HG03175 (cell line): ENCODE measurements at regions not wholly inside any gene's neighbourhood (a gene's known extent, or its start where the extent isn't known, plus 50 kb on each side); places are given as distances from the start of the nearest gene placed in this dataset.
"Not testable (repeated sequence)": the region's sequence is repeated elsewhere in the genome, so short reads cannot be mapped to it uniquely, and the experiment has no call there.

Source experiments
- ATAC-seq: cut with Tn5 transposase; IDR thresholded peaks from one replicate; pipeline ENCODE4 v1.9.1; 2021; ENCODE audit warnings: mild to moderate bottlenecking, moderate library complexity; ENCODE audit not compliant: unreplicated experiment

DNA sequence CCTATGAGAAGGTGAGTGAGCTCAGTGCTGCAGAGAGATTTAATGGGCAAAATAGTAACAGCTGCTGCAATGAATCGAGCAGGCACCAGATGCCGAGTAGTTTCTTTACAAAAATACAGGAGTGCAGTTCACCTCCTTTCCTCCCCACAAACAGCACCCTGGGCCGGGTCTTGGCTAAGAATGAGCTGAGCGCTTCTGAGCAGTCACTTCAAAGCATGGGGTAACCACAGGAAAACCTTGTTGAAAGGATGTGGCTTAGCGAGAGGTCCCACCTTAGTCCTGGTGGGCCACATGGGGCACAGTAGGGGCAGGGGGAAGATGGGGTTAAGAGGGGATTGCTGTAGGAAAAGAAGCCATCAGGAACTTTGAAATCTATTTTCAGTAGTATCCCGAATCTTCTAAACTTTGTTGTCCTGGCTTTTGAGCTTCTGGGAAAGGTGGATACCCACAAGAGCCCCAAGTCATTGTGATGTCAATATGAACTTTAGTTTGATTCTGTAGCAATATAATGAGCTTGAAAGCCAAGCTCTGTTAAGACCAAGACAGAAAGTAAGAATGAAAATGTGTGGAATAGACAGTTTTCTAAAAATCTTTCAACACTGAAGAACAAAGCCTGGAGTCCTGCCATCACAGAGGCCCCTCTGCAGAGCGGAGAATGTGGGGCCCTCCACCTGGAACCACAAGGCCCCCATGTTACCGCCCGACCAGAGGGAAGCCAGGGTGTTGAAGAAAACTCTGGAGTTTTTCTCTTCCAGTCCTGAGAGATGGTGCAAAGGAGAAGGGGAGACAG is 101.0 kb upstream of the ZNF236 start:
- no peak for ATAC-seq

DNA sequence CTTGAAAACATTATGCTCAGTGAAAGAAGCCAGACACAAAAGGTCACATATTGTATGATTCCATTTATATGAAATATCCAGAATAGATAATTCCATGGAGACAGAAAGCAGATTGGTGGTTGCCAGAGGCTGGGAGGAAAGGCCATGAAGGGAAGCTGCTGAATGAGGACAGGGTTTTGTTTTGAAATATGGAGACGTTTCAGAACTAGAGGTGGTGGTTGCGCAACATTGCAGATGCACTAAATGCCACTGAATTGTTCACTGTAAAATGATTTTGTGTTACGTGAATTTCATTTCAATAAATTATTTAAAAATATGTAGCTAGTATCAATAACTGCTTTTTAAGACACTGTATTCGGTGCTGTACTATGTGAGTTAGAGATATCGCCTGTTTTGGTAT is 101.7 kb upstream of the ZNF236 start:
- ATAC-seq: no peak

DNA sequence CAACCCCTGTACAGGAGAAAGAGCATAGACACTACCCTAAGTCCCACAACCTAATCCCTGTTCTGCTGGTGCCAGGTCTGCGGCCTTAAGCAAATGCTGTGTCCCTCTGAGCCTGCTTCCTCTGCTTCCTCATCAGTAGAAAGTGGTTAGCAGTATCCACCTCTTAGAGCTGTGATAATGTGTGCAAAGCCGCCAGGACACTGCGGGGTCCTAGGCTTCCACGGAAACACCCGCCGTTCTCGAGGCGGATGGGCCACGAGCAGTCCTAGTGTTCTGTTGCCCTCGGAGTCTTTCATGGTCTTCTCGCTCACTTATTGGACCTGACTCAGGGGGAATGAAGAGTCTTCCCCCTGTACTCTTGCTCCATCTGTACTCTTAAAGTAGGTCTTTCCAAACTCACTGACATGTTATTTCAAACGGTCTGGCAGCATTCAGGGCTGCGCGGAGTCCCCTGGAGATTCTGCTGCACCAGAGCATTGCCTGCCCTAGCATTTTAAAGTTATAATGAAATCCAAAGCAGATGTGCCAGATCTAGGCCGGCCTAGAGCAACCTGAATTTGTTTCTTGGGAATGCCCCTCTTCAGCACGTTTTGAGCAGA is 107.2 kb upstream of the ZNF236 start:
- no peak for ATAC-seq

DNA sequence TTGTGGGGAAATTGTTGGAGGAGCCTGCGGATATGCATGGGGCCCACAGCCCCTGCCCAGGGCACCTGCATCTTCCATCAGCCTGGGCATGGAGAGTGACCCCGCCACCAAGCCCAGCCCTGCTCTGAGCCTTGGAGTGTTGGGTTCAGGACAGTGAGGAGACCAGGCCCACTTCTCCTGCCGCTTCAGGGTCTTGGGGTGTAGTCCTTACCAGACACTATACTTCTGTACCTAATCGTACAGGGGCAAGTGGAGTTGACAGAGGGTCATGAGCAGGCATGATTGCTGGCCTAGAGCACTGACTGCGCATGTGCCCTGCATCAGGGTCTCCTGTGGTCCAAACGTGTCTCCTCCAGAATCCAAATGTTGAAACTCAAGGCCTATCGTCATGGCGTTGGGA is 108.9 kb upstream of the ZNF236 start:
- no peak for ATAC-seq

DNA sequence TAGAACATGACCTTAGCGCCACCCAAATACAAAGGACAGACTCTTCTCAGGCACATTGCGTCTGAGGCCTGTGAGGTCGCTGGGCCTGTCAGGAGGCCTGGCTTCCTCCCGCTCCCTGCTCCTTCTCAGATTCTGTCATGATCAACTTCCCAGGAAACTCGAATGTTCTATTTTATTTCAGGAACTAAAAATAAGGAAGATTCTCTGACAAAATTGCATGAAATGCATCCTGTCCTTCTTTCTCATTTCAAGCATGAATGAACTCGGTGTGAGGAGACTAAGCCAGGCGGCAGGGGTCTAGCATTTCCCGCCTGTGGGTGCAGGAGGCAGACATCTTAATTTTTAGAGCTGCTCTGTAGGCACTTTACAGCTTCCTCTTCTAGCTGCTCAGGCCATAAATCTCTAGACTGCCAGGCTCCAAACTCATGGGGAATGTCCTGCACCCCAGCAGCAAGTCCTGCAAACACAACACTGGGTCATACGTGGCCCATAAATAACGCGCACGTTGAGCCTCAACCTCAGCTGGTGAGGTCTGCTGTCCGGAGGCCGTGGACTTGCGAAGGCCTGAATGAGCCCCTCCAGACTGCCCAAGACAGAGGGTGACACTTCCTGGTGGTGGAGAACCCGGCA is 109.7 kb upstream of the ZNF236 start:
- no peak for ATAC-seq

DNA sequence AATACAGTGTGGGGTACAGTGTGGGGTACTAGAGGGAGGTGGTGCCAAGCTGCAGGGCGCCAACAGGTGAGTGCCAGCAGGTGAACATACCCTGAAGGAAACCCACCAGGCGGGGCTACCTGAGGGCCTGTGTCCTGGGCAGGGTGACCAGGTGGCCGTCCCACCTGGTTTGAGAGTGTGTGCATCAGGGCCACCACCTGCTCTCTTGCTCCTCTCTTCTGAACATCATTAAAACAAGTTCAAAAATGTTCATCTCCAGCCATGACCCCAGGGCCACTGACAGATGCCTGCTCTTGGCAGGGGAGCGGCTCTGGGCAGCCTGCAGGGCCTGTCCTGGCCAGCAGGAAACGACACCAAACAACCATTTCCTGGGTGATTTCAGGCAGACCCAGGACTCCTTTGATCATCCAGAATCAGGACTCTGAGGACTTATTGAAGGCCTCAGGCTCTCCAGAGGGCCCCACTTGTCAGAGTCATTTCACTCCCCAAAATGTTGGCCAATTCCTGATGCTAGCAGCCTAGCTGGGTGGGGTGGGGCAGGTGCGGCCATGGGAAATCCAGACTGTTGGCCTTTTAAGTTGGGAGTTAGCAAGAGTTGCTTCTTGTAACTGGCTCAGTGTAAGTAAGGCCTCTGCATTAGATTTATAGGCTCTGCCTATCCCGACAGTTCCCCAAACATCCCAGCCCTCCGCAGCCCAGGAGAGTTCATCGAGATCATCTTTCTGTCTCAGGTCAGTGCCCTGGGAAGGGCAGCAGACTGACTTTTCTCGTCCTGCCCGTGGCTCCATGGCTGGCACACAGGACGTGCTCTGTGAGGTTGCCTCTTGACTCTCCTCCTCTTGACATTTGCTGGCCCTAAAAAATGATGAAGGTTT is 111.5 kb upstream of the ZNF236 start:
- ATAC-seq: no peak

DNA sequence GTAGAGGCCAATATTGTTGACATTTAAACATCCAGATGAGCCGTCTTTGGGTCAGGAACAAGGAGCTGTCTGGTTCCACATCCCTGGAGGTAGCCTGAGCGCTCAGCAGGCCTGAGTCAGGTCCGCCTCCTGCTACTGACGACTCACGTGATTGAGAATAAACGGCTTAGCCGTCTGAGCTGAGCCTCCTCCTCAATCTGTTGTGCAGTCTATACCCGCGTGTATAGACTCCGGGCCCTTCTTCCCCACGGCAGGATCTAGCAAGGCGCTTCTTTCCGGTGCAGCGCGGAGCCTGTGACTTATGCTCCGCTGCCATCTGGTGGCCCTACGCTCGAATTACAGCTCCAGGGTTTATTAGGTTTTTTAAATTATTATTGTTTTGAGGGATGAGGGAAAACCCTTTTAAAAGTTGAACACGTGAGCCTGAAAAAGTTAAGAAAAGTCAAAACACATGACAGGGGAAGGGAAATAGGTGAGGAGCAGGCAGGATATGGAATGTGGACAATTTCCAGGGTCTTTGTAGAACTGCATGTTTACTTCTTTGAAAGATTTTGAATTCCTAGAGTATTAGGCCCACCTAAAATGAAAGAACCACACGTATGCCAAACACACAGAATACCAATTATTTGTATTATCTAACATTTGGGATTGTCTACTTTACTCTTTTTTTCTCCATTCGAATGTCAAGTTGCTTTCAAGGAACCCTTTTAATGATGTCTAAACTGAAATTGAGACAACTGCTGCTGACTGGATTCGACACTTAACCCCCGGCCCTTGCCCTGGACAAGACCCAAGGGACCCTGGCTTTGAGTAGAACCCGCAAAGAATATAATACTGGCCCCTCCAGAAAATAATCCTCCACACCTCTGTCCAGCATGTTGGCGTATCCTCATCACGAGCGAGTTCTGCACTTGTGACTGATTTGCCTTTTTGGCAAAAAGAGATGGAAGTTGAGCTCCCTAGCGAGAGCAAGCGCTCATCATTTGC is 112.4 kb upstream of the ZNF236 start:
- ATAC-seq: peak; percentile 87

DNA sequence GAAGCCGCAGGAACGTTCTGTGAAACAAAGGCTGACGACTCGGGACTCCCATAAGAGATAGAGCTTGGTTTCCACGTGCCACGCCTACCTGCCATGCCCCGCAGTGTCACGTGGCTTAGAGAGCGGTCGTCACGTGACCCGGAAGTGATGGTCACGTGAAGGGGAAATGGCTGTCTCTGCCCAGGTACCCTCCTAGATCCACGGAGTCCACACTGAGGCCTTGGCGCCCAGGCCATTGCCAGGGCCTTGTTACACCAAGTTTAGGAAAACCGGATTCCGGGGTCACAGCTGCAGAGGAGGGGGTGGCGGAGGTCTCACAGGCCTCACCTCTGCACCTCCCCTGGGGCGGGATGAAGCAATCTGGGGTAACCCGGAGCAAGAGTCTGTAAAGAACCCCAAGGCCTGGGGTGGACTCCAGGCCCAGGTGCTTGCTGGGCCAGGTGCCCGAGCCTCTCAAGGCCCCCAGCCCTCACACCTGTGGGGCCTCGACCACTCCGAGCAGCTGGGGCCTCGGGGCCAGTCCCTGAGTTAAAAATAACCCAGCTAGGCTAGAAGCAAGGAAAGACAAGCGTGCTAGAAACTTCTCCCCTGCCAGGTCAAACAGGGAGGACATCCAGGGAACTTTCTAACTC is 113.5 kb upstream of the ZNF236 start:
- no peak for ATAC-seq

DNA sequence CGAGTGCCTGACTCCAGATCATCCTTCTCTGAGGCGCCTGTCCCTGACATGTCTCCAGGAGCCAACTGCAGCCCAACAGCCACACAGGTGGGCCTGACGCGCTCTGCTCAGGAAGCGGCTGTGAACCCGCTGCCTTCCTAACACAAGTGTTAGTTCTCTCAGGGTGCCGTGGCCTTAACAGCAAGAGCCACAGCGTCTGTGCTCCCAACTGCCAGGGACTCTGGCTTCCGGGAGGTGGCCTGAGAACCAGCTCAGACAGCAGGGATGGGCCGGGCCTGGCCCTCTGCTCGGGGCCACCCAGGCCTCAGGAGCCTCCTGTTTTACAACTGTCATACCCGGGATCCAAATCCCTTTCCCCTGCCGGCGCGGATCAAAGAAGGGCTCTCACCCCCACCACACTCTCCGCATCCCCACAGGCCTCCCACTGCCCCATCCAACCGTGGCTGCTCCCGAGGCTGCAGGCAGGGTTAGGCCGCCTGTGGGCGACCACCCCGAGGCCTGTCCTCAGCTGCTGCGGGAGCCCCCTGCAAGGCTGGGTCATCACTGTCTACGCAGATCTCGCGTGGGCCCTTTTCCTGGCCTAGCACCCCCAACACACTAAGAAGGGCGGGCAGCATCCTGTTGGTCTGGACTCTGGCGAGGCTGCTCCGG is 114.2 kb upstream of the ZNF236 start:
- ATAC-seq: no peak

DNA sequence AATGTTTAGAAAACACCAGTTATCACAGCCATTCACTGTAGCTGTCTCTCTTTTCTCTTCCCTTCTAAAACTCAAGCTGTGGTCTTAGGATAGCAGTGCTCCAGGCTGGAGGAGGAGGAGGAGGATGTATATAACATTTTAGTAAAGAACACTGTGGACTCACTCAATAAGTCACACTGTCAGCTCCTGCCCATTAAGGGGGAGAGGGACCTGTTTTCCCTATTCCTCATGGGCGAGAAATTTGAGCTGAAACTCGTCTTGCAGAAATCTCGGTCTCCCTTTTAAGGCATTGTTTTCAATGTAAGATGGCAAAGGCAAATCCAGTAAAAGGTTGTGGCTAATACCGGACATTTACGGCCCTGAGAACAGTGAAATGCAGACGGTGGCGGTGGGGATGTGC is 114.8 kb upstream of the ZNF236 start:
- ATAC-seq: no peak

DNA sequence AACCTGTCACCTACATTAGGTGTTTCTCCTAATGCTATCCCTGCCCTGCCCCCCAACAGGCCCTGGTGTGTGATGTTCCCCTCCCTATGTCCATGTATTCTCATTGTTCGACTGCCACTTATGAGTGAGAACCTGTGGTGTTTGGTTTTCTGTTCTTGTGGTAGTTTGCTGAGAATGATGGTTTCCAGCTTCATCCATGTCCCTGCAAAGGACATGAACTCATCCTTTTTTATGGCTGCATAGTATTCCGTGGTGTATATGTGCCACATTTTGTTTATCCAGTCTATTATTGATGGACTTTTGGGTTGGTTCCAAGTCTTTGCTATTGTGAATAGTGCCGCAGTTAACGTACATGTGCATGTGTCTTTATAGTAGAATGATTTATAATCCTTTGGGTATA is 117.8 kb upstream of the ZNF236 start:
- ATAC-seq: not testable (repeated sequence)

DNA sequence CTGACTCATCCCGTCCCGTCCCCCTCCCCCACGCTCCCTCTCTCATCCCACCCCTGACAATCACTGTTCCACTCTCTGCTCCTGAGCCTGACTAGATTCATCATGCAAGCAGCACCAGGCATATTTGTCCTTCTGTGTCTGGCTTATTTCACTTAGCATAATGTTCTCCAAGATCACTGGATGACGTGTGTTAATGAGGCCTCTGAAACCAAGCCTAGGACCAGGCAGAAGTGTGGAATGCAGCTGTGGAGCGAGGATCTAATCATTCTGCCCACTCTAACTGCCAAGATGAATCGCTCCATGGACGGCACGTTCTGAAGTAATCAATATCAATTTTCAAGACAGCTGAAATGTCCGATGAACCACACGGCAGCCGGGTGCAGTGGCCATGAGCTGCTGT is 122.4 kb upstream of the ZNF236 start:
- no peak for ATAC-seq

DNA sequence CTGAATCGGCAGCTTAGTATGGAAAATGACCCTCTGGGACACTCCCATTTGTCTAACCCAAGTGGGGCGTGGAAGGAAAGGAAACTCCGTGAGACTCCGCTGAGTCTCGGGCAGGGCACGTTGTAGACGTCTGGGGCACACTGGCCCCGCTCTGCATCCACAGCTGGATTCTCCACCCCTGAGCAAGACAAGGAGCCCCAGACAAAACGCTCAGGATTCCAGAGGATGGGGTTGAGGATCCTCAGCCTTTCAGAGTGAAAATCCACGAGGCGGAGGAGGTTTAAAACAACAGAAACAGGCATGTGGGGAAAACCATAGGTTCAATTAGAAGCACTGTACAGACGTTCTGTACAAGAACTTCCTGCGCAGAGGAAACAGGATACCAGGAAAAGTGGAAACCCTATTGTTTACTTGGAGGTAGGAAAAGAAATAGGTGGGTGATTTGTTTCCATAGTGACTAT is 124.9 kb upstream of the ZNF236 start:
- ATAC-seq: no peak

DNA sequence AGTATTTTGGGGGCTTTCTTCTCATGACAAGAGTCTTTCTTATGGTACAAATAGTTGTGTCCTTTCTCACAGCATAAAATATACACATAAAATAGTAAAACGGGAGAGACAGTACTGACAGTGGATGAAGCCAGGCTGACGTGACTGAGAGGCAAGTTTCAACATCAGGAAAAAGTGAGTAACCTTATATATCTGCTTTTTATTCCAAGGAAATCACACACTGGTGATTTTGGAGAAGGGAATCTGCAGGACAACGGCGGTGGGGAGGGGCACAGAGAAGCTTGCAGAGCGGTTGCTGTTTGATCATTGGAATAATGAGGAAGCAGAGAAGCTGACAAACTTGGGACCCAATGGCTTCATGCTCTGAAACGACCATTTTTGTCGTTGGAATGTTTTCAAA is 130.6 kb upstream of the ZNF236 start:
- no peak for ATAC-seq

DNA sequence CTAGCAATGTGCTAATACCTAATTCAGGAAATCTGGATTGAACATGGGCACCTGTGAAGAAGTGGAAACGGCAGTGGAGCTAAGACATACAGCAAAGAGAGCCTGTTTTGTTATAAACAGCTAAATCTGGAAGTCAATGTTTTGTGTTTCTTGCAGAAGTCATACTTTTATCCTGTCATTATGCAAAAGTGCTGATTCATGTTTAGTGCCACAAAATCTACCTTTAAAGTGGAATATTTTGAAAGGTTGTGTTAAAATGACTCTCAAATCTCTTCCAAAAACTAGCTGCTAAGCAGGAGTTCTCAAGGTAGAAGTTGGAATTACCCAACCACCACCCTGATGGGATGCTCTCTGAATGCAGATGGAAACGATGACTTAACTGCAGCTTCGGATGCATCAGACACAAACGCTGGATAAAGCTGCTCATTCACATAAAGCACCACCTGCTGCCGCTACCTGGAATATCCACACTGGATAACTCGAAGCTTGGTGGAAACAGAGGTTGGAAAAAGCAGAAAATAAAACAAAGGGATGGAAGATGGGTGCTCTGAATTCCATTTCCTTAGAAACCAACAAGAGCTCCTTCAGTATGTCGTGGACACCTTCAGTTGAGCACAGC is 132.6 kb upstream of the ZNF236 start:
- ATAC-seq: no peak

DNA sequence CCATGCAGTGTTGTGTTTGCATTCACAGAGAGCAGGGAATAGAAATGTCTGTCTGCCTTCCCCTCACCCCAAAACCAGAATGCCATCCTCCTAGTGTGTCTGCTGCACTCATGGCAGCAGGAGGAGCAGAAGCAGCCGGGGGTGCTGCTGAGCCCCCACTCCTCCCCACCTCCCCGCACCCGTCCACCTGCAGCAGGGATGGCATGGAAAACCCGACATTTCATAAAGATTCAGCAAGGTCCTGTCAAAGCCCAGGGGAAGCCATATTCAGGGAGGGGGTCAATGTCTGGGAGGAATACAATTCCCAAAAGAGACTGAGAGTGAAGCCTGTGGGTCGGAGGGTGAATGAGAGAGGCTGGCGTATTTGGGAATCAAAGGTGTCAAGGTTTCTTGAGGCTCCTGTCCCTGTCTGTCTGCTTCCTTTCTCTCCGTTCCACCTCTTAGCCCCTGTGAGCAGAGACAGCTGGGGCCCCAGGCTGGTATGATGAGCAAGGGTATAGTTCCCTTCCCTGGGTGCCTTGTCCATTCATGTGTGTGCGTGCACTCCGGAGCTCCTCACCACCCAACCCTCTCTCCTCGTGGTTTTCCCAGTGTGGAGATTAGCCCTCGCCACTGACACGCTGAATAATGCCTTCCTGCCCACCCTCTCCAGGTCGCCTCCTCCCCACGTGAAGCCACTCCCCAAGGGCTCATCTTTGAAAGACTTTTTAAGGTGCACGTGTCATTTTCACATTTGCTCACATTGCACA is 133.5 kb upstream of the ZNF236 start:
- no peak for ATAC-seq

DNA sequence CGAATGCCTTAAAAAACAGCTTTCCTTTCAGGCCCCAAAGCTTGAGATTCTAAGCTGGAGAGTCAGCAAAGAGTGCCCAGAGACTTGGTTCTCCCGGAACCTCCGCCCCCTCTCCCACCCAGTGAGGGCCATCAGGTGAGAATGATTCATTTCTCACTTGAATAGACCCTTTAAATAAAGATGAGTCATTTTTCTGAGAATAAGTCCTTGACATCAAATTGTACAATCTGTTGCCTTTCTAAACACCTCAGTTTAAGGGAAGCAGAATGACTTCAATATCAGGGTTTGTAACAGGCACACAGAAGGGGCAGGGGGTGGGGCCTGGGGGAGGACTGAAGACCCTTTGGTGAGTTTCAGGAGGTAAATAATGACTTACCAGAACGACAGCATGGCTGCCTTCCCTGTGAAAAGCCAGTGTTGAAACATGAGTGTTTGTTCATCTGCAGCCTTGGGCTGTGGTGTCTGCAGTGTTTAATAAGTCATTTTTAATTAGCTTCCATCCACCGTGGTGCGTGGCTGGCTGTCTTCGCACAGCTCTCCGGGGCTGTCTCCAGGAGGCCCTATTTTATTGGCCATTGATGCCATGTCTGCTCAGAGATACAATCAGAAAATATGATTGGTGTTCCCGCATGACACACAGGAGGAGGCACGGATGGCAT is 134.9 kb upstream of the ZNF236 start:
- peak; percentile 40 for ATAC-seq
